ENCODE measurements at regions not wholly inside any gene's neighbourhood (a gene's known extent, or its start where the extent isn't known, plus 50 kb on each side); places are given as distances from the start of the nearest gene placed in this dataset.

GRCh38 chr16:61074324-61074723 is 961.9 kb downstream of the CDH8 start:
- no peak overlapping the region for H3K27ac ChIP-seq
- no peak for TF ChIP-seq ZFX (IDR thresholded peaks at IDR 0.05)
- TF ChIP-seq, protein P1, sequence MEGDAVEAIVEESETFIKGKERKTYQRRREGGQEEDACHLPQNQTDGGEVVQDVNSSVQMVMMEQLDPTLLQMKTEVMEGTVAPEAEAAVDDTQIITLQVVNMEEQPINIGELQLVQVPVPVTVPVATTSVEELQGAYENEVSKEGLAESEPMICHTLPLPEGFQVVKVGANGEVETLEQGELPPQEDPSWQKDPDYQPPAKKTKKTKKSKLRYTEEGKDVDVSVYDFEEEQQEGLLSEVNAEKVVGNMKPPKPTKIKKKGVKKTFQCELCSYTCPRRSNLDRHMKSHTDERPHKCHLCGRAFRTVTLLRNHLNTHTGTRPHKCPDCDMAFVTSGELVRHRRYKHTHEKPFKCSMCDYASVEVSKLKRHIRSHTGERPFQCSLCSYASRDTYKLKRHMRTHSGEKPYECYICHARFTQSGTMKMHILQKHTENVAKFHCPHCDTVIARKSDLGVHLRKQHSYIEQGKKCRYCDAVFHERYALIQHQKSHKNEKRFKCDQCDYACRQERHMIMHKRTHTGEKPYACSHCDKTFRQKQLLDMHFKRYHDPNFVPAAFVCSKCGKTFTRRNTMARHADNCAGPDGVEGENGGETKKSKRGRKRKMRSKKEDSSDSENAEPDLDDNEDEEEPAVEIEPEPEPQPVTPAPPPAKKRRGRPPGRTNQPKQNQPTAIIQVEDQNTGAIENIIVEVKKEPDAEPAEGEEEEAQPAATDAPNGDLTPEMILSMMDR (conservative IDR thresholded peaks at IDR 0.05), result no peak

DNA sequence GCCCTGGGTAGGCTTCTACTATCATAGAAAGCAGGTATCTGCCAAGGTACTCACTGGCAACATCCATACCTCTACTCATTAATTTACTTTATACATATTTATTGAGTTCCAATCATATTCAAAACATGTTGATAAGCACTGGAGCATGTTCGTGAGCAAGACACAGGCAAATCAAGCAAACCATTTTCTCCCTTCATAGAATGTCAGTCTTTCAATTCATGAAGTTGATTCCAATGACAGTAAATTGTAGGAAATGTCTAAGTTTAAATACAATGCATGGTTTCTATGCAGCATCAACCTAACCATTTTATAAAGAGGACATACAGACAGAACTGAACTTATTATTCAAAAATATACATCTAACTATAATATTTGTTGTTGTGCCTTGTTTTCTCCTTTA is 978.6 kb downstream of the CDH8 start:
- TF ChIP-seq ZFX (IDR thresholded peaks at IDR 0.05), result no peak
- TF ChIP-seq, protein P1 (conservative IDR thresholded peaks at IDR 0.05), result no peak
- H3K27ac ChIP-seq, result no peak overlapping the region

GRCh38 chr16:61050547-61050946 is 985.7 kb downstream of the CDH8 start:
- no peak overlapping the region for H3K27ac ChIP-seq
- TF ChIP-seq, protein P1 (conservative IDR thresholded peaks at IDR 0.05), result no peak
- TF ChIP-seq ZFX (IDR thresholded peaks at IDR 0.05), result no peak

GRCh38 chr16:61045931-61046330 is 990.3 kb downstream of the CDH8 start:
- H3K27ac ChIP-seq, result no peak overlapping the region
- no peak for TF ChIP-seq ZFX (IDR thresholded peaks at IDR 0.05)
- TF ChIP-seq, protein P1 (conservative IDR thresholded peaks at IDR 0.05), result no peak

DNA sequence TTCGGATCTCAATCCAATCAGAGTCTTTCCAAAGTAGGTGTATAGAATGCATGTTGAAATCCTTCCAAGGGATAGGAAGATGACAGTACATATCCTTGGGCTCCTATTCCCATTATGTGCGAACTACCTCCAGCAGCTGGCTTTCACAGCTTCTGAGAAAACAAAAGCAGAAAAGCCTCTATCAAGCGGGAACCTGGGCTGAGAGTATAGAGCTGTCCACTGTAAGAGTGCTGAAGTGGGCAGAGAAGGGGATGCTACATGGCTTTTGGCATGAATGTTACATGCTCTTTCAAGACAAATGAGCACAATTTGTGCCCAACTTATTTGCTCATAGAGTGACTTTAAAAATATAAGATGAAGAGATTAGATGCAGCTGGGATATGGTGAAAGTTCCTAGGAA is 993.5 kb downstream of the CDH8 start:
- no peak overlapping the region for H3K27ac ChIP-seq
- TF ChIP-seq, protein P1 (conservative IDR thresholded peaks at IDR 0.05), result no peak
- no peak for TF ChIP-seq ZFX (IDR thresholded peaks at IDR 0.05)

DNA sequence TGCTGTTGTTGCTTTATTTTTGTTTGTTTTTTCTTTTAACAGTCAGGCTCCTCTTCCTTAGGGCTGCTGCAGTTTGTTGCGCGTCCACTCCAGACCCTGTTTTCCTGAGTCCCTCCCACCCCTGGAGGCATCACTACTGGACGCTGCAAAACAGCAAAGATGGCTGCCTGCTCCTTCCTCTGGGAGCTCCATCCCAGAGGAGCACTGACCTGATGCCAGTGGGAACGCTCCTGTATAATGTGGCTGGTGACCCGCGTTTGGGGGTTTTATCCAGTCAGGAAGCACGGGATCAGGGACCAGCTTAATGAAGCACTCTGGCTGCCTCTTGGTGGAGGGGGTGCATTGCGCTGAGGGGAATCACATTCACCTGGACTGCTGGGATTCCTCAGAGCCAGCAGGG is 1005.6 kb downstream of the CDH8 start:
- no peak overlapping the region for H3K27ac ChIP-seq
- TF ChIP-seq, protein P1 (conservative IDR thresholded peaks at IDR 0.05), result no peak
- TF ChIP-seq ZFX (IDR thresholded peaks at IDR 0.05), result no peak

DNA sequence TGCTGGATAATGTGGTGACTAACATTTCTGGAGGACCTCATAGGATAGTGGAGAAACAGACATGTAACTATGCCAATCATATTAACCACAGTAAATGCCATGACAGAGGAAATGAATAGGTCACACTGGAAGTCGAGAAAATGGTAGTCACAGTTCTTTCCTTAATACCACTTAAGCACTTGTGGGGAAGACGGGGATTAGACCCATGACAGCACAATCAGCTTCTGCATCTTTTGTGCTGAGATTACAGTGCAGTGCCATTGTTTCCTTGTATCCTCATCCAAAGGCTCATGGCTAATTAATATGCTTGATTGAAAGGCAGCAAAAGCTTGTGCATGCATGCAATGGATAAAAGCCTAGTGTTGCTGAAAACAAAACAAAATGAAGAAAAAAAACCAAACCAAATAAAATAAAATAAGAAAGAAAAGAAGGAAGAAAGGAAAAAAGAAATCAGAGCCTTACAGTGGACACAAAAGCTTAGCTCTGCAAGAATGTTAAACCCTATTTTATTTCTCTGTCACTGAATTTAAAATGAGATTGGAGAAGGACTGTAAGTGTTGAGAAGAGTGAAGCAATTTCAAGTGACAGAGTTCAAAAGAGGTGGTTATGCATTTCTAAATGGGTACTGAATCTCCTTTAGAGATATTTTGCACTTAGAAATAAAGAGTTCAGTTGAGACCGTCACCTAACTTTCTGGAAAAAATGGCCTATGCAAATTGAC is 1011.9 kb downstream of the CDH8 start:
- TF ChIP-seq, protein P1 (conservative IDR thresholded peaks at IDR 0.05), result no peak
- no peak for TF ChIP-seq ZFX (IDR thresholded peaks at IDR 0.05)
- no peak overlapping the region for H3K27ac ChIP-seq
